ENCODE measurements at regions not wholly inside any gene's neighbourhood (a gene's known extent, or its start where the extent isn't known, plus 50 kb on each side); places are given as distances from the start of the nearest gene placed in this dataset.

GRCh38 chr6:159342146-159342545 lies 172.9 kb downstream of the FNDC1 start:
- DNase-seq (ENCODE audit: low read depth) = no peak
- TF ChIP-seq CTCF (IDR thresholded peaks at IDR 0.05; ENCODE audit: low read depth, low read length, missing control alignments) = no peak
- in situ Hi-C loops (cut with HindIII; ENCODE audit: low sequenced_read_pairs) = no loop called here
- H3K4me3 ChIP-seq (ENCODE audit: low read depth, low read length) = no peak overlapping the region

GRCh38 chr6:159334068-159334467 lies 164.9 kb downstream of the FNDC1 start:
- in situ Hi-C loops (cut with HindIII; ENCODE audit: low sequenced_read_pairs) = no loop called here

GRCh38 chr6:159331451-159331850 lies 162.3 kb downstream of the FNDC1 start:
- no peak for DNase-seq (ENCODE audit: low read depth)

More at GRCh38 chr6:159334068-159334467, 164.9 kb downstream of the FNDC1 start:
- no peak overlapping the region for H3K4me3 ChIP-seq (ENCODE audit: low read depth, low read length)
- no peak for DNase-seq (ENCODE audit: low read depth)
- TF ChIP-seq CTCF (IDR thresholded peaks at IDR 0.05; ENCODE audit: low read depth, low read length, missing control alignments) = no peak

GRCh38 chr6:159329081-159329480 lies 159.9 kb downstream of the FNDC1 start:
- no peak for DNase-seq (ENCODE audit: low read depth)
- no peak for TF ChIP-seq CTCF (IDR thresholded peaks at IDR 0.05; ENCODE audit: low read depth, low read length, missing control alignments)
- in situ Hi-C loops (cut with HindIII; ENCODE audit: low sequenced_read_pairs) = no loop called here
- no peak overlapping the region for H3K4me3 ChIP-seq (ENCODE audit: low read depth, low read length)

More at GRCh38 chr6:159331451-159331850, 162.3 kb downstream of the FNDC1 start:
- no peak overlapping the region for H3K4me3 ChIP-seq (ENCODE audit: low read depth, low read length)
- no peak for TF ChIP-seq CTCF (IDR thresholded peaks at IDR 0.05; ENCODE audit: low read depth, low read length, missing control alignments)
- in situ Hi-C loops (cut with HindIII; ENCODE audit: low sequenced_read_pairs) = no loop called here

GRCh38 chr6:159328052-159328451 lies 158.9 kb downstream of the FNDC1 start:
- DNase-seq (ENCODE audit: low read depth) = no peak
- TF ChIP-seq CTCF (IDR thresholded peaks at IDR 0.05; ENCODE audit: low read depth, low read length, missing control alignments) = no peak
- in situ Hi-C loops (cut with HindIII; ENCODE audit: low sequenced_read_pairs) = no loop called here
- H3K4me3 ChIP-seq (ENCODE audit: low read depth, low read length) = no peak overlapping the region

- H3K4me3 ChIP-seq (ENCODE audit: low read depth, low read length) = no peak overlapping the region
- in situ Hi-C loops (cut with HindIII; ENCODE audit: low sequenced_read_pairs) = no loop called here
- DNase-seq (ENCODE audit: low read depth) = no peak
- TF ChIP-seq CTCF (IDR thresholded peaks at IDR 0.05; ENCODE audit: low read depth, low read length, missing control alignments) = no peak
Measured at GRCh38 chr6:159325476-159325875, 156.3 kb downstream of the FNDC1 start.

- no peak for DNase-seq (ENCODE audit: low read depth)
Measured at GRCh38 chr6:159324596-159324995, 155.4 kb downstream of the FNDC1 start.

More at GRCh38 chr6:159324596-159324995, 155.4 kb downstream of the FNDC1 start:
- in situ Hi-C loops (cut with HindIII; ENCODE audit: low sequenced_read_pairs) = no loop called here
- TF ChIP-seq CTCF (IDR thresholded peaks at IDR 0.05; ENCODE audit: low read depth, low read length, missing control alignments) = no peak
- no peak overlapping the region for H3K4me3 ChIP-seq (ENCODE audit: low read depth, low read length)

All from astrocyte of the cerebellum (primary cell).